HG02852 (cell line): ENCODE measurements at regions not wholly inside any gene's neighbourhood (a gene's known extent, or its start where the extent isn't known, plus 50 kb on each side); places are given as distances from the start of the nearest gene placed in this dataset.
"Not testable (repeated sequence)": the region's sequence is repeated elsewhere in the genome, so short reads cannot be mapped to it uniquely, and the experiment has no call there.

Experiments
- ATAC-seq: cut with Tn5 transposase; IDR thresholded peaks from one replicate; pipeline ENCODE4 v1.9.1; 2021; ENCODE audit warnings: mild to moderate bottlenecking, moderate library complexity; ENCODE audit not compliant: unreplicated experiment

DNA sequence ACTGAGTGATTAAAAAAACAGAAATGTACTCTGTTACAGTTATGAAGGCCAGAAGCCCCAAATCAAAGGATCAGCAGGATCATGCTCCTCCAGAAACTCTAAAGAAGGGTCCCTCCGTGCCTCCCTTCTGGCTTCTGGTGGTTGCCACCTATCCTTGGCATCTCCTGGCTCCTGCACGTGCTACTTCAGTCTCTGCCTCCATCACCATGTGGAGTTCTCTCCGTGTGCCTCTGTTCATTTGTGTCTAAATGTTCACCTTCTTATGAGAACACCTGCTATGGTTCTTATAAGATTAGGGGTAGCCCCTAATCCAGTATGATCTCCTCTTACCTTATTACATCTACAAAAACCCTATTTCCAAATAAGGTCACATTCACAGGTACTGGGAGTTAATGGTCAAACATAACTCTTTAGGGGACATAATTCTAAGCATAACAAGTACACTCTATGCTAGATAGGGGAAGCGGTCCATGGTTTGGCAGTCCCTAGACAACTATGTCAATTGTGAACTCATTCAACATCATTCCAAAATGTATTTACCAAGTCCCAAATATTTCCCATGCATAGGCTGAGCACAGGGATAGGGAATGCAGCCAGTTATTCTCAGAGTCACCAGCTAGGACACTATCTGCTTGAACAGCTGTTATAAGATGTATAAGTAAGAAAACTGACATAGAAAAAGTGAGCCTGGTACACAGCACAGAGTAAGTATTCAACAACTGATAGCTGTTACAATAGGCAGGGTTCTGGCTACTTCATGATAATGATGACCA, 295.5 kb upstream of the BOD1L1 start:
- no peak for ATAC-seq

DNA sequence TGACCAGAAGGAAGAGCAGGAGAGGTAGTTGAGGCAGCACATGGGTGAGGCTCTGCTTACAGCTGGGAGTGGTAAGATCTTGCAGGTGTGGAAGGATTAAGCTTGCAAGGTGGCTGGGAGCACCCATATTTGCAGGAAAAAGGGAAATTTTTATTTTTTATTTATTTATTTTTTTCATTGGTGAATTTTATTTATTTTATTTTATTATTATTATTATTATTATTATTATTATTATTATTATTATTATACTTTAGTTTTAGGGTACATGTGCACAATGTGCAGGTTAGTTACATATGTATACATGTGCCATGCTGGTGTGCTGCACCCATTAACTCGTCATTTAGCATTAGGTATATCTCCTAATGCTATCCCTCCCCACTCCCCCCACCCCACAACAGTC, 297.4 kb upstream of the BOD1L1 start:
- not testable (repeated sequence) for ATAC-seq

DNA sequence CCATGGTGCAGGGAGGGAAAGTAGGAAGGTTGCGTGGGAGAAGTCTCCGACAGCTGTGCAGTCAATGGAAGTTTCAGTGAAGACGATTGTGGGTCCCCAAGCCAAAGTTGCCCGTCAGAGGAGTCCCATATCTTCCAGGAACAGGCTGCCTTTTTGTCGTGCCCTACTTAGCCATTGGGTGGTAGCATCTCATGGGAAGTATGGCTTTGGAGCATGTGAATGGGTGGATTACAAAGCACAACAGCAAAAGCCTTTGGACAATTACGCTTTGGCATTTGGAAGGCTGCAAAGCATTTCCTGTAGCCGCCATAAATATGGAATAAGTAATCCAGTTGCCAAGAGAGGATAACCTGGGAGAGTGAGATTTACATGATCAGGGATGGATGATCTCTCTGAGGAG, 300.7 kb upstream of the BOD1L1 start:
- no peak for ATAC-seq

DNA sequence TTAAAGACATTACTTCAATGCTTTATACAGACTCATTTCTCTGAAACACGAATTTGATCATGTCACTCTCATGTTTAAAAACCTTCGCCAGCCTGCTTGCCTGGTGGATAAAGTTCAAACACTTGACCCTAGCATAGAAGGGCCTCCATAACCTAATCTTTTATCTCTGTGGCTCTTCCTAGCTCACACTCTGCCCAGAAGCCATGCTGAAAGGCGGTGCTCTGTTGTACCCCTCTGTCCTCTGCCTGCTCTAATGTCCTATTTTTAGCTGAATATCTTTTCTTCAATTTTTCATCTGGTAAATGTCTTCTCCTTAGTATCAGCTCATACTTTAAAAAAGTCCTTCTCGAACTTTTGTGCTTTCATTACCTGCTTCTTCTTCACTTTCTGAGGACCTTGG, 302.6 kb upstream of the BOD1L1 start:
- no peak for ATAC-seq

DNA sequence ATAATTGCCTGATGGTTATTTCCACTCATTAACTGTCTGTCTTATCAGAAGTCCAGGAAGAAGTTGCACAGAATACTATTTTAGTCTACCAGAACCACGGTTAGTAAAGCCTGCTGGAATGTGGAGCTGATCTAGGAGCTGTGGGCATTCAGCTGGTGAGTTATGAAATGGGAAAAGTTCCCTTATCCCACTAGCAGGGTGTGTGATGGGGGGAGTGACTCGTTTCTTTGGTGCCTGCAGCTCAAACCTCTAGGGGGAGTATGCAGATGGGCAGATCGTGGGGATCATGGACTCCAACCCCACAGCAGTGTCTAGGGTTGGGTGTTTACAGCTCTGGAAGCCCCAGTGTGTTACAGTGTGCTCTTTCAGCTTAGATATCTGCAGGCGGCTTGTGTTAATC, 305.7 kb upstream of the BOD1L1 start:
- no peak for ATAC-seq

DNA sequence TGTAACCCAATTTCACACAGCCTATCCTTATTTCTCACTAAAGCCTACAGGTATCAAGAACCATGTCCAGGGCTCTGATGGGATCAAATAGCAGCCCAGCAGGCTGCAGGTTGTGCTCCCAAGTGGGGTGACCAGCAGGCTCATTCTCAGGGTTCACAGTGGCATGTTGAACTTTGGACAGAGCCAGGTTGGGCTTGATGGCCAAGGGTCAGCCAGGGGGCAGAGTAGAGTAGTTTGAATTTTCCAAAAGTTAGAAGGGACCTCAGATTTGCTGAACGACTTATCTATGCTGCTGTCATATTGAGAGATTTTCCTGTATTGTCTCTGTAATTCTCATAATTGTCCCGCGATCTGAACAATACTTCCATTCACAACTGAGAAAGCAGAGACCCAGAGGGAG, 310.8 kb upstream of the BOD1L1 start:
- ATAC-seq: no peak

DNA sequence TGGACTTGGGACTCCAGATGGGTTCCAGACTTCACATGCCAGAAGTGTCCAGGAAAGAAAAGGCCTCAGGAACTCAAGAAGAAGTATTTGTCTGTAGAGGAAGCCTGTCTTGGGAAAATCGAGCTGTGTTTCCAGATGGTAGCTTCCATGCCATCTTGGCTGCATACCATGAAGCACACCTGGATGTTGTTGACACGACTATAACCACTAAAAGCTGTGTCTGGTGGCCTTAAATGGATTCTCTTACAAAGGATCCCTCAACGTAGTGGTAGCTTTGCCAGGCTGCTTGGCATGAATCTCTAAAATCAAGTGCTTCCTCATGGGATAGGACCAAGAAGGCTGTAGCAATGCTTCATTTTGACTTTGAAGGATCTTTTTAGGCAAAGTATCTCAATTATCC, 313.4 kb upstream of the BOD1L1 start:
- no peak for ATAC-seq

DNA sequence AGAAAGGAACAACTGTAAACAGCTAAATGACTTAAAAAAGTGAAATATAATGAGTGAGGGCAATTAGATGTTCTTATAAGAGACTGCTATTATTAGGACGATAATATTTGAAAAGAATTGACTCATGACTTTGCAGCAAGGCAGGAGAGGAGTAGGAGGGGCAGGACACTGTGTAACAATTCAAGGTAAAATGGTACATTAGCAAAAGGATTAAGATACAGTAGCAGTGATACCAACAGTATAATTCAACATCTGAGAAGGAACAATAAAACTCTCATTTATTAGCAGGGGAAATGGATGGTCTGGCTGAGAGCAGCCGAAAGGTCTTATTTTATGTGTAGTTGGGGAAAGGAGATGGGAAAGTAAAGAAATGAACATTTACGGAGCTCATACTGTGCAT, 315.5 kb upstream of the BOD1L1 start:
- ATAC-seq: no peak

DNA sequence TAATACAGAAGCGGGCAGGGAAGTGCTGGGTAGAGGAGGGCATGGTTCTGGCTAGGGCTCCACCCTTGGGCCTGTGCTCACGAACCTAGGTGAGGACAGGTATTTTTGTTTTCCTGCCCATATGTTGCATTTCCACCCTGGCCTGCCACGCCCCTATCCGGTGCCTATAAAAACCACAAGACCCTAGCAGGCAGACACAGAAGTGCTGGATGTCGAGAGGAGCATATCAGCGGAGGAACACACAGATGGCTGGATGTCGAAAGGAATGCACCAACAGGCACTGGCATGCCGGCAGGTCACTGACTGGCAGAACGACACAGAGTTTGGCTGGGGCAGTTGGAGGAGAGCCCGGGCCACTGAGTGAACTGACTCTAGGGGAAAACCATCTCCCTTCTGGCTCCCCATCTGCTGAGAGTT, 316.6 kb upstream of the BOD1L1 start:
- ATAC-seq: no peak

DNA sequence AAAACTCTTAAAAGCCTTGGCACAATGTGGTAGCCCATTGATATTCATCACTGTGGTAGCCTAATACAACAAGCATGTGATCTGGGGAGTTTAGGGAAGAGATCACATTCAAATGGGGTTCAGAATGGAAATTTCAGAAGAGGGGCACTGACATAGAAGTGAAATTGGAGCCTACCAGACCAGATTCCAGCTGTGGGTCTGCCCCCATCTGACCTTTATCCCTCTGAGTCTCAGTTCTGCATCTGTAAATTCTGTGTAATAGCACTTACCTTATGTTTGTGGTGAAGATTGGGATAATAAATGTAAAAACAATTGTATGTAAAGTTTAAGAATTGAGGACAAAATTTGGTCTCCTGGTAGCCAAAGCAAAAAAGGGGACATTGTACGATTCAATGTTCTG, 320.4 kb upstream of the BOD1L1 start:
- ATAC-seq: no peak

DNA sequence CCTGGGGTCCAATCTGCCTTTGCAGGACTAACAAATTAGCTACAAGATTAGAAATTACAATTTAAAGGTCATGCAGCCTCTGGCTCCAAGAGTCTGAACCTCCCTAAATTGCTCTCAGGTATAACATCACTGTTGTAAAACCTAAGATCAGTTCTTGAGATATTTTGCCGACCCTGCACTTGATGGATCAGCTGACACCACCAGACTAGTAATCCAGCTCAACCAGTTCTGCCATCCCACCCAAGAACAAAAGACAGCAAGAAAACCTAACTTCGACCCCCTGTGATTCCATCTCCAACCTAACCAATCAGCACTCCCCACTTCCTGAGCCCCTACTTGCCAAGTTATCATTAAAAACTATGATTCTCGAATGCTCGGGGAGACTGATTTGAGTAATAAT, 323.0 kb upstream of the BOD1L1 start:
- no peak for ATAC-seq

DNA sequence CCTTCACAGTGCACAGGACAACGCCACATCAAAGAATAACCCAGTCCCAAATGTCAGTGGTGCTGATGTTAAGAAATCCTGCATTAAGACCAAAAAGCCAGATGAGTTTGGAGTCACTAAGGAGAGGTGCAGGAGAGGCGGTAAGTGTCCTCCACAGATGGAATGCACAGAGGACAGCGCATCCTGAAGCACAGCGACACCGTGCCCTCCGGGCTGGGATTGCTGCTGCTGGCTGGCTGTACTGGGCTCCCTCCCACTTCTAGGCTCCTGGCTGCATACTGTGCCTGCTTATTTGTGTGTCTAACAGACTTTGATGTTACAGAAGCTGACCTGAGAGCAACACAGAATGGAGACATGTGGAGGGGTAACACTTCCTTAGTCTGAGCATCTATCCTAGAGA, 325.6 kb upstream of the BOD1L1 start:
- no peak for ATAC-seq

DNA sequence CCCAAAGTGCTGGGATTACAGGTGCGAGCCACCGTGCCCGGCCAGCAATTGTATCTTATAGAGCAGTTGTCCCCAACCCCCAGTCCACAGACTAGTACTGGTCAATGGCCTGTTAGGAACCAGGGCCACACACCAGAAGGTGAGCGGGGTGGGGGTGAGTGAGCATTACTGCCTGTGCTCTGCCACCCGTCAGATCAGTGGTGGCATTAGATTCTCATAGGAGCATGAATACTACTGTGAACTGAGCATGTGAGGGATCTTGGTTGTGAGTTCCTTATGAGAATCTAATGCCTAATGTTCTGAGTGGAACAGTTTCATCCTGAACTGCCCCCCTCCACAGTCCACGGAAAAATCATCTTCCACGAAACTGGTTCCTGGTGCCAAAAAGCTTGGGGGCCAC, 328.0 kb upstream of the BOD1L1 start:
- no peak for ATAC-seq

DNA sequence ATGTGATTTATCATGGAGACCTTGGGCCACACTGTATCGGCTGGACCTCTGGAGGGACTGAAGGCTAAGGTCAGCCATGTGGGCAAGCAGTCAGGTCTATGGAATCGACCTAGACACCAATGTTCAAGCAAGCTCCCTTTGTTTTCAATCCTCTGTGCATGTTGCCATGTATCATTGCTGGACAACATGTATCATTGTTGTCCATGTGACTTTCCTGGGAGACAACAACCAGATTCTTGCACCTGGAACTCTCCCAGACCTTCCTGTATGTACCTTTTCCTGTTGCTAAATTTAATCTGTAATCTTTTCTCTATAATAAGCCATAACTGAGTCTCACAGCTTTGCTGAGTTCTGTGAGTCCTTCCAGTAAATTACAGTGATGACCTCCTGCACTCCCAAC, 329.4 kb upstream of the BOD1L1 start:
- no peak for ATAC-seq

DNA sequence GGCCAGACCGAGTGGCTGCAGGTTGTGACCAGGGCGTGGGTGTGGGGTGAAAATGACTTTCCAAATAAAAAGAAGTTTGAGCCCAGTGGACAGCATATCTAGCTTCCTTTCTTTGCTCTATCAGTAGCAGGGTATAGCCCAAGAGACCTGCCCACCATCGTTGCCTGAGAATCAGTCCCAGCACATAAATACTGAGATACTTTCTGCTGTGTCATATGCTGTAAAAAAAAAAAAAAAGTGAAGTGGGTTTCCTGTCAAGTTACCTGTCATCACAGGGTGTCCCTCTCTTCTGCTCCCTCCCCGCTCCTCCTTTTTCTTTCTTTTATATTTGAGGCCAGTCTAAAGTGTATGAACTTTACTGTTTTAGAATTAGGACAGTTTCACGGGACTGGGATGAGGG, 330.3 kb upstream of the BOD1L1 start:
- ATAC-seq: no peak

DNA sequence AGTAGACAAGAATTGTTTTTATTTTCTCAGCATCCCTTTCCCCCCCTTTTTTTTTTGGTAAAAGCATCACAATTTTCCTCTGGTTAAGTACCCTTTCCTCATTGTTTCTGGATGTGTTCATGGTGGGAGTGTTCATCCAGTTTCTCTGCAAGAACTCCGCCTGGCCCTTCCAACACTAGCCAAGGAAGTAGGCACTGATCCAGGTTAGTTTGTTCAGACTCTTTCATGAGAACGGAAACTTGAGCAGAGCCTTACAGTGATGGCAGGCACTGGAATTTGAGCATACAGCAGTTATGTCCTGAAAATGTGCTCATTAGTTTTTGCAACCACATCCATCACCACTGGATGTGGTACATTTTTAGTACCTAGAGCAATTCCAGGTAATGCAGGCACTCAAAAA, 336.1 kb upstream of the BOD1L1 start:
- ATAC-seq: no peak

DNA sequence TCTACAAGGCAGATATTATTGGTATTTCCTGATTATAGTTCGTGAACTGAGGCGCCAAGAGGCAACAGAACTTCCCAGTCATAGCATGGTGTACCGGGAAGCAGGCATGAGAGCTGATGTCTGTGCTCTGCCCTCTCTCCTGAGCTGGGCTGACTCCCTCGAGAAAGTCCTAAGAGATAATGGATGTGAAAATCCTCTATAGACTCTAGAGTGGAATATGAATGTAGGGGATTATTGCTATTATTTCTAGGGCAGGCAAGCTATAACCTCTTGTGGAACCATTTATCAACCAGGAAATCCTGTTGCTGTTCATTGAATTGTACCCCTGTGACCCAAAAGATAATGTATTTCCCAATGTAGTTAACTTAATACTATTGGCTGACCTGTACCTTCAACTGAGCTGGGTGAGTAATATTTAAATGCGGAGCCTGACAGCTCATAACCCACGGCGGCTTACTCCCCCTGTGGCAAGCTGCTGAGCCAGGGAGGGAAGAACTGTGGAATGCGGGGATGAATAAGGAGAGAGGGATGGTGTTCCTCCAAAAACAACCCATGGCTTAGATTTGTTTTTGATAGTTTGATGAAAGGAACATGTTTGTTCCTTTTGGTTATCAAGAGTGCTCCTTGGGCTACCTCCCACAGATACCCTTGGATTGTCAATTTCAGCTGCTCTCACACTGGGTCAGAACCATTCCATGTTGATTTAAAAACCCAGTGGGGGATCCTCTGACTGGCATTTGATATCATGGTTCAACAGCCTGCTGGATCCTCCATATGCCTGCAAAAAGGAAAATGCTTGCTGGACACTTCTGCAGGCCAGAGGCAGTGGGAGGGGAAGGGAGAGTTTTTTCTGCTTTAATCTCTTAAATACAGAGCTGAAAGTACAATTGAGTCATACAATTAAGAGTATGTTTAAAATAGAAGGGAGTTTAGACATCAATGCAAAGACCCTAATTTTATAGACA, 339.0 kb upstream of the BOD1L1 start:
- no peak for ATAC-seq

DNA sequence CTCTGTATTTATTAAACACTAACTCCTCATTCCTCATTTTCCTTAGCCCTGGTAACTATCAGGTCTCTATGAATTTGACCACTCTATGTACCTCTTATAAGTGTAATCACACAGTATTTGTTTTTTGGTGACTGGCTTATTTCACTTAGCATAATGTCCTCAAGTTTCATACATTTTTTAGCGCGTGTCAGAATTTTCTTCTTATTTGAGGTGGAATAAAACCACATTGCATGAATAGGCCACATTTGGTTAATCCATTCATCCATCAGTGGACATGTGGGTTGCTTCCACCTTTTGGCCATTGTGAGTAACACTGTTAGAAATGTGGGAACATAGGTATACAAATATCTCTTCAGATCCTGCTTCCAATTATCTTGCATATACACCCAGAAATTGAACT, 341.2 kb upstream of the BOD1L1 start:
- no peak for ATAC-seq

DNA sequence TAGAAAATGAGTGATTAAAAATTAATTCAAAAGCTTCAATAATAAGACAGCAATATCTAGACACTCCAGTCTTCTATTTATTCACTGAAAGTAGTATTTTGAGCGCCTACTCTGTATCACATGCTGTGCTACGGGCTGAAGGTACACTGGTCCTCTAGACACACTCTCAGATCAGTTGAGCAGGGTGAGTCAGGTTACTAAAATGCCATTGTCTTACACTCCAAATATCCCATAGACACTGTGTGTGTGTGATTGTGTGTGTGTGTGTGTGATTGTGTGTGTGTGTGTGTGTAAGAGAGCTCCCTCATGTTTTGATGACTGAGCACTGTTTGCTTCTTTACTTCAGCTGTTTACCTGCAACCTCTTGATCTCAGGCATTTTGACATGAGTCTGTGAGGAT, 342.8 kb upstream of the BOD1L1 start:
- no peak for ATAC-seq

DNA sequence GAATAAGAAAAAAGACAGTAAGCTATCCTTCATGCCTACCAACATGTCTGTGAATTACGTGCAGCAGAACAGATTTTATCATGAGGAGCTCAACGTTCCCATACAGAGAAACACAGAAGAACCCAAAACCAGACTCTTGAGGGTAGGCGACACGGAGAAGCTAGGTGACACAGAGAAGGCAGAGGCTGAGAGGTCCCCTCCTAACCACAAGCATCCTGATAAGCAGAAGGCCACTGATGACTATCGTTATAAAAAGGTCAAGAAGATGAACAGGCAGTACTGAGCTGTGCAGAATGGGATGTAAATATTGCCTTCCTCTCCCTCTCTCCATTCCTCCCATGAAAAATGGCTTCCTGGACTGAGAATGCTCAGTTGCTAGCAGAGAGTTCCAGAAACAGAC, 350.2 kb upstream of the BOD1L1 start:
- ATAC-seq: no peak

DNA sequence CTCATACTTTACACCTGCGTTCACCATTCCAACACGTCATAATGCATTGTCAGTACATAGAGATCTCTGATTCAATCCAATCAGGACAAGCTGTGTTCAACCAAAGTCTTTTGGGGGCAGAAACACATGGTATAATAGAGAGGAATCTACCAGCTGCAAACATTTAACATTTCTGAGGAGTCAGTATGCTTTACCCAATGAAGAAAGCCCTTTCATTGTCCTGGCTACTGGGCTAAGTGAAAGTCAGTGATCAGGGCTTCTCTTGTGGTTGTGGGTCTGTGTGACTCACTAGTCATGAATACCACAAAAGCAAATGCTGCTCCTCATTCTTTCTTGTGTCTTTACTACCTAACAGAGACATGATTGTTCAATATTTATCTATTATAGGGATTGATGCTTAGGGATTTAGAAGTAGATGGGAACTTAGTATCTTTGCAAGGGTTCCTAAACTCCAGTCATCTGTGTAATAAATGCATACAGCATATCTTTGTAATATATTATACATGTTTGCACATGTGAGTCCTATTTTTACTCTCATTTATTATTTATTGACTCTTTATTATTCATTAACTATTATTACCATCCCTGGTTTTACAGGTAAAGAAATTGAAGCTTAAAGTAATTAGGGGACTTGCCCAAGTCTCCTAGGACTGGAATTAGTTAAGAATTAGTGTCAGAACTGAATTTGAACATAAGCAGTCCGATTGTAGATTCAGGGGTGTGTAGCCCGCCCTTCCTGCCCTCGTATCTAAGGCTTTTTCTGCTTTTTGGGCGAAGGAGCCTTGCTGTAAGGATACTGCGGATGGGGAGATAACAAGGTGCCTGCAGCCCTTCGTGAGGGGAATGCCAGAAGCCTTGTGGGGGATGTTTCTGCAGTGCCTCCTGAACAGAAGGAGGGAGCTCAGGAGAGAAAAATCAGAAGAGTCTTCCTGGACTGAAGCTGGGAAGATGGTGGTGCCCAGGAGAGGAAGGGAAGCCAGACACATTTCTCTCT, 353.1 kb upstream of the BOD1L1 start:
- ATAC-seq: no peak
